ENCODE measurements at regions not wholly inside any gene's neighbourhood (a gene's known extent, or its start where the extent isn't known, plus 50 kb on each side); places are given as distances from the start of the nearest gene placed in this dataset.

- TF ChIP-seq POLR2AphosphoS5 (IDR thresholded peaks at IDR 0.05; ENCODE audit: low read depth, low read length) (no peak), TAF1 (IDR thresholded peaks at IDR 0.05; ENCODE audit: borderline replicate concordance, insufficient read depth, low read length) (no peak)
Observed at GRCh38 chr13:79989217-79989661, 351.7 kb downstream of the SPRY2 start.

Measured in PFSK-1 (cell line).